NCI-H2171 (cell line): ENCODE measurements at regions not wholly inside any gene's neighbourhood (a gene's known extent, or its start where the extent isn't known, plus 50 kb on each side); places are given as distances from the start of the nearest gene placed in this dataset.

Source experiments
- DNase-seq: peaks from one replicate; lab custom pipeline; 2025; lab: John Stamatoyannopoulos, UW

GRCh38 chr7:79872176-79872575 lies 262.5 kb upstream of the GNAI1 start:
- peak; percentile 49 for DNase-seq

DNA sequence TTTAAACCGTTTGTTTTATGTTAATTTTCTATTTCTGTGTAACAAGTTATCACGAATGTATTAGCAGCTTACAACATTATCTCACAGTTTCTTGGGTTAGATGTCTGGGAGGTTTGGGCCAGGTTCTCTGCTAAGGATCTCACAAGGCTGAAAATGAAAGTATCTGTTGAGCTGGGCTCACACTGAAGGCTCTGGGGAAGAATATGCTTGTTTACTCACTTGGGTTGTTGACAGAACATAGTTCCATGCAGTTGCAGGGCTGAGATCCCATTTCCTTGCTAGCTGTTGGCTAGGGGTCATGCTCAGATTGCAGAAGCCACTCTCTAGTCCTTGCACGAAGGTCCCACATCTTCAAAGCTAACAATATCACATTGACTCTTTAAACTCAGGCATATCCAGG lies 266.6 kb upstream of the GNAI1 start:
- no peak for DNase-seq

- no peak for DNase-seq
These were observed 272.0 kb upstream of the GNAI1 start for GRCh38 chr7:79862447-79863210.

DNA sequence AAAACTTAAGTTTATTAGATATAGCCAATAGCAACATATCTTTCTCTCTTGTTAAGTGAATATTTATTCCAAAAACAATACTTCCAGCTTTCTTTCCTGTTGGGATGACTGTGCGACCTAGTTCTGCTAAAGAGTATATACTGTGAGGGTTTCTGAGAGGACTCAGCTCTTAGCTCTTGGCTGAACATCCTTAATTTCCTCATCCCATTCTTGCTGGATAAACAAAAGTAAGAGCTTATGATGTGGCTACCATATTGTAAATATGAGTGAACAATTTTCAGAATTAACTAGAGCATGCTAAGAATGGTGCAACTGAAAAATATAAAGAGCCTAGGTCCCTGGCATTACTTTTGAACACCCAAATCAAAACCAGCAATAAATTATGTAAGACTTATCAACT lies 279.5 kb upstream of the GNAI1 start:
- no peak for DNase-seq

DNA sequence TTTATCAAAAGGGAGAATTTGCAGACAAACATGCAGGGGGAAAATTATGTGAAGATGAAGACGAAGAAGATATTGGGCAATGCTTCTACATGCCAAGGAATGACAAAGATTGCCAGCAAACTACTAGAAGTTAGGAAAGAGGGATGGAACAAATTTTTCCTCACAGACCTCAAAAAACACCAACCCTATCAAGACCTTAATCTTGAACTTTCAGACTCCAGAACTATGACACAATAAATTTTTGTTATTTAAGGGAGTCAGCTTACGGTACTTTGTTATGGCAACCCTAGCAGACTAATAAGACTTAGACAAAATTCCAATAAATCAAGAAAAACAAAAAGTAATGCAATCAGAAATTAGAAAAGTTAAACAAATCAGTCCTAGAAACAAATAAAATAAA lies 280.0 kb upstream of the GNAI1 start:
- no peak for DNase-seq

- DNase-seq = no peak
These were observed 296.7 kb upstream of the GNAI1 start for GRCh38 chr7:79837915-79838314.

- no peak for DNase-seq
These were observed 301.0 kb upstream of the GNAI1 start for GRCh38 chr7:79833616-79834015.

DNA sequence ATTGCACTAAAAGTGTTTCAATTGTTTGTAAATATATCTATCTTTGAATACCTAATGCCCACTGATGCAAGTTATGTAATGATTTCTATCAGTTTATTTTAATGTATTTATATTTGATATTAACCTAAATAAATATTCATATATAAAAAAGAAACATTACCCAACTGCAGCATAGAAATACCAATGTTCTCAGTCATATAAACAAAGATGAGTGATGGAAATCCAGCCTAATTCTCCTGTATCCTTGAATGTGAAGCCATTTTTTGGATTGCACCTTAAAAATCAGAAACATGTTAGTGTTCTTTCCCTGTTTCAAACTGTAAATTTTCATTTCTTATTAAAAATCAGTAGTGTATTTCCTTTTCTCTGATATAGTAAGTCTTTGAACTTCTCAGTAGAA lies 305.8 kb upstream of the GNAI1 start:
- no peak for DNase-seq

GRCh38 chr7:79823246-79823951 lies 311.2 kb upstream of the GNAI1 start:
- DNase-seq = no peak

DNA sequence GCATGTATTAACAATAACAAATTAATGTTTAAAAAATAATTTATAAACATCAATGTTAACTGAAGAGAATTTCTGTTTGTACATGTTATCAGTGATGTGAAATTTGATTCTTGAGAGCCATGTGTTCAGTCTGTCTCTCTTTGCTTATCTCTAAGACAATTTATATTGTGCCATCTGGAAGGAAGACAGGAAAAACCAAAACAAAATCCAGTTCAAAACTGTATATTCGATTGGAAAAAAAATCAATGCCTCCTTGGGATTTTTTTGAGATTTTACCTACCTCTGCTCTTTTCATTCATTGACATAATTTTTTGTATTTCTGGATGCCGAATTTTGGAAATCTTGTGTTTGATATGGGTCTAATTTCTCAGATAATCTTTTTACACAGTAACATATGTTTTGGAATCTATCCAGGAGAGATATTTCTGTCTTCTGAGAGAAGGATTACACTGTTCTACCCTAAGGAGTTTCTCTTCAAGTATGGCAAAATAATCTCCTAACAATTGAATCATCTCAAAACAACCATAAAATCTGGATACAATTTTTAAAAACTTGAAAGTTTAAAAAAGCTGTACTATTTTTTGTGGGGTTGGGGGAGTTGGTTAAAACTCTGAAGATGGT lies 311.9 kb upstream of the GNAI1 start:
- peak; percentile 80 for DNase-seq

- DNase-seq = peak; percentile 93
These were observed 314.2 kb upstream of the GNAI1 start for GRCh38 chr7:79820387-79820786.

- no peak for DNase-seq
These were observed 323.7 kb upstream of the GNAI1 start for GRCh38 chr7:79810916-79811315.

DNA sequence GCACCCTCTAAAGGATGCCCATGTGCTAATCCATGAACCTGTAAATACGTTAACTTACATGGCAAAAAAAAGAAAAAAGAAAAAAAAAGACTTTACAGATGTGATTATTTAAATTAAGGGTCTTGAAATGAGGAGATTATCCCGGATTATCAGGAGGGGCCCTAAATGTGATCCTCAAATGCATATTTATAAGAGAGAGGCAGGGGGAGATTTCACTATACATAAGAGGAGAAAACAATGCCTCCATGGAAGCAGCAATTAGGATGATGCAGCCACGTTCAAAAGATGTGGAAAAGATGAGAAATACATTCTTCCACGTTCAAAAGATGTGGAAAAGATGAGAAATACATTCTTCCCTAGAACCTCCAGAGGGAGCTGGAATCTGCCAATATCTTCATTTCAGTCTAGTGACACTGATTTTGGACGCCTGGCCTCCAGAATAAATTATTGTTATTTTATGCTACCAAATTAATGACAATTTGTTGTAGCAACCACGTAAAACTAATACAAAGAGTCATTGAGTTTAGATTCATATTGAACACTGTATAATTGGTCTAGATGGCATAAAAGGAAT lies 328.4 kb upstream of the GNAI1 start:
- DNase-seq = no peak

DNA sequence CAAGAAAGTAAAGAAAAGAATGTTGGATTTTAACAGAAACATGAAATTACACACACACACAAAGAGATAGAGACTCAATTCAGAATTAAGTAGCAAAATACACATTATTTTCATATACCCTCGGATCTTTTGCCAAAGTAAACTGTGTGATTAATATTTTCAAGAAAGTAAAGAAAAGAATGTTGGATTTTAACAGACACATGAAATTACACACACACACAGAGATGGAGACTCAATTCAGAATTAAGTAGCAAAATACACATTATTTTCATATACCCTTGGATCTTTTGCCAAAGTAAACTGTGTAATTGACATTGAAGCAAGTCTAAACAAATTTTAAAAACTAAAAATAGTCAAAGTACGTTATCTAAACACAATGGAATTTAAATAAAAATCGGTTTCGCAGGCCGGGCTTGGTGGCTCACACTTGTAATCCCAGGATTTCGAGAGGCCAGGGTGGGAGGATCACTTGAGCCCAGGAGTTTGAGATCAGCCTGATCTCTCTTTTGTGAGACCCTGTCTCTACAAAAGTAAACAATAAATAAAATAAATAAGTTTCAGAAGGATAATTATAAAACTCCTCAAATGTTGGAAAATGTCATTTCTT lies 337.3 kb upstream of the MAGI2 start:
- no peak for DNase-seq

DNA sequence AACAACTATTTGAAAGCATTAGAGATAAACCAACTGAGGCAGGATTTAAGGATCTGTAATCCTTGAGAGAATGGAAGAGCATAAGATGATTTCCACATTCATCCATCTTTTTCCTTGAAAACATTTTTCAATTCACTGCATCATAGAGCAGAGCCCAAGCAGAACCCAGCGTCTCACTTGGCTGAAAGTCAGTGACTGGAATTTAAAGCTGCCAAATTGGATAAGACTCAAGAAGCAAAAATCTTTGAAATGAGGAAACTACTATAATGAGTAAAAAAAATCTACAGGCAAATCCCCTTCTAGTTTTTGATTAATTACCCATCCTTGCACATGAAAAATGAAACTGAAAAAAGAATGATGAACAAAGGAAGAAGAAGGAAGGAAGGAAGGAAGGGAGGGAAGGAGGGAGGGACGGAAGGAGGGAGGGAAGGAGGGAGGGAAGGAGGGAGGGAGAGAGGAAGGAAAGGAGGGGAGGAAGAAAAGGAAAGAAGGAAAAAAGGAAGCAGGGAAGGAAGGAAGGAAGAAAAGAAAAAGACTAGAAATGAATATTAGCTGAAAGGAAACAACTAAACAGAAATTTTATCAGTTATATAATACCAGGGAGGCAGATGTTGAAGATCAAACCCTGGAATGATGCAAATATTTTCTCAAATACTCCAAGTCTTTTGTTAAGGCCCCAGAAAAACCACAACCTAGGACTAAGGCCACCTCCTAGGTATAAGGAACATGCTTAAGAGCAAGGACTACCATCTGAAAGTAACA lies 336.3 kb upstream of the MAGI2 start:
- DNase-seq = no peak

DNA sequence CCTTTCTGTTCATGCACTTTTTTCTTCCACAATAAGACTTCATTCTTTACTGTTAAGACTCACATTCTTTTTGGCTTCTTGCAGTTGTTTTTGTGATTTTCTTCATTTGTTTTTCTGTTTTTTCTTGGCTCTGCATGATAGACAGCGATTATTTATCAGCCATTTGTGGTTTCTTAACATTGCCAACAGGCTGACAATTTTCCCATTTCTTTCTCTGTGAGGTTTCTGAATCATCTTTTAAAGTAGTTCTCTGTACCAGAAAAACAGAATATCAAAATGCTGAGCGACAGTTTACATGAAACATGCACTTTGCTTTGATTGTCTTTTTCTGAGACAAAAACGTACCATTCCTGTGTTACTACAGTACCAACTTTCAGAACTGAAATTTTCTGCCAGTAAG lies 334.2 kb upstream of the MAGI2 start:
- no peak for DNase-seq

DNA sequence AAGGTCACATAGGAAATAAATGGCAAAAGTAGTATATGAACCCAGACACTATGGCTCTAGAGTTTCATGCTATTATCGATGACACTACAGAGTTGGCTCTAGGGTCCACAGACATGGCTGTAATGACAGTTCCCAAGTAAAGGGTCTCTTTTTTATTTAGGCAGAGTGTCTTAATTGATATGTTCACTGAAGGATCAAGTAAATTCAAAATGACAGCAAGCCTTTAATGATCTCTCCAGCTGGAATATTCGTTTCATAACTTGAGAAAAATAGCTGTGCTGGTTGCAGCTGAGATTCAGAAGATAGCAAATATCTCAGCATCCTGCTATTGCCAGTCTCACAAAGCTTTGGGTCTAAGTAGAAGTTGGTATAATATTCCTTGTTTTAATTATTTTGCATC lies 333.6 kb upstream of the MAGI2 start:
- no peak for DNase-seq

- DNase-seq = no peak
These were observed 332.7 kb upstream of the MAGI2 start for GRCh38 chr7:79786187-79786586.

- no peak for DNase-seq
These were observed 332.1 kb upstream of the MAGI2 start for GRCh38 chr7:79785556-79785955.

- DNase-seq = no peak
These were observed 329.4 kb upstream of the MAGI2 start for GRCh38 chr7:79782906-79783305.

- DNase-seq = no peak
These were observed 328.8 kb upstream of the MAGI2 start for GRCh38 chr7:79782256-79782655.

- DNase-seq = no peak
These were observed 328.2 kb upstream of the MAGI2 start for GRCh38 chr7:79781716-79782115.
